IMR-90 (cell line): ENCODE measurements at regions not wholly inside any gene's neighbourhood (a gene's known extent, or its start where the extent isn't known, plus 50 kb on each side); places are given as distances from the start of the nearest gene placed in this dataset.
A peak's percentile ranks its signal among the peaks of the same experiment; 100 is the strongest.

Source experiments
- ATAC-seq: fragments of 200-7000 bp; cut with Tn5 transposase; 2 replicates; pipeline ENCODE4 v1.9.1; 2020; ENCODE audit warnings: low read depth, mild to moderate bottlenecking, moderate library complexity
- BruUV-seq: library from RNA; stranded (reverse); fragments of 400-500 nt; replicated peaks from 2 replicates; lab custom pipeline; 2021; lab: Mats Ljungman, UMichigan
- CTCF ChIA-PET: fragments of 300-600 bp; formaldehyde crosslinking; extraction: SDS; loops from one replicate; lab custom pipeline; 2021; ENCODE audit warnings: antibody characterized with exemption; lab: Yijun Ruan, JAX
- POLR2A ChIA-PET: fragments of 300-600 bp; sonication (Branson Sonifier 250); formaldehyde crosslinking; loops from one replicate; lab custom pipeline; 2022; ENCODE audit warnings: antibody characterized with exemption; ENCODE audit not compliant: unreplicated experiment; lab: Charles Lee
- DNase-seq: peaks from one replicate; pipeline ENCODE4 v3.0.0; 2013
- H2AFZ ChIP-seq: replicated peaks from 2 replicates; pipeline ENCODE3; 2013; ENCODE audit warnings: low read length, mild to moderate bottlenecking; ENCODE audit not compliant: poor library complexity
- H2AK5ac ChIP-seq: 2 replicates; pipeline ENCODE4 v1.6.1; 2013; ENCODE audit warnings: low read depth, low read length, inconsistent platforms
- H2AK9ac ChIP-seq: replicated peaks from 2 replicates; pipeline ENCODE3; 2013; ENCODE audit warnings: mild to moderate bottlenecking, low read depth, low read length, moderate library complexity; ENCODE audit not compliant: poor library complexity
- H2BK120ac ChIP-seq: 2 replicates; pipeline ENCODE4 v1.6.1; 2013; ENCODE audit warnings: low read depth, low read length, inconsistent platforms
- H2BK15ac ChIP-seq: 3 replicates; pipeline ENCODE4 v1.6.1; 2013; ENCODE audit warnings: low read depth, low read length, inconsistent platforms
- H2BK20ac ChIP-seq: 2 replicates; pipeline ENCODE4 v1.6.1; 2013; ENCODE audit warnings: low read depth, mild to moderate bottlenecking, inconsistent platforms, low read length, moderate library complexity
- H2BK5ac ChIP-seq: 2 replicates; pipeline ENCODE4 v1.6.1; 2013; ENCODE audit warnings: mild to moderate bottlenecking, low read depth, low read length, inconsistent platforms; ENCODE audit not compliant: poor library complexity, severe bottlenecking
- H3K14ac ChIP-seq: replicated peaks from 2 replicates; pipeline ENCODE4 v1.6.1; 2013; ENCODE audit warnings: low read depth, low read length, inconsistent platforms
- H3K18ac ChIP-seq: 2 replicates; pipeline ENCODE4 v1.6.1; 2013; ENCODE audit warnings: low read depth, low read length, control low read depth
- H3K23ac ChIP-seq: 2 replicates; pipeline ENCODE4 v1.6.1; 2013; ENCODE audit warnings: low read depth, low read length, inconsistent platforms
- H3K27ac ChIP-seq: 2 replicates; pipeline ENCODE4 v1.5.1; 2013; ENCODE audit warnings: mild to moderate bottlenecking, control low read depth, low read length; ENCODE audit not compliant: insufficient read depth
- H3K27me3 ChIP-seq: 2 replicates; pipeline ENCODE4 v1.6.1; 2013; ENCODE audit warnings: low read length; ENCODE audit not compliant: control insufficient read depth, insufficient read depth
- H3K36me3 ChIP-seq: 2 replicates; pipeline ENCODE4 v1.6.1; 2013; ENCODE audit warnings: low read length, mixed read lengths; ENCODE audit not compliant: control insufficient read depth, insufficient read depth
- H3K4ac ChIP-seq: 2 replicates; pipeline ENCODE4 v1.6.1; 2013; ENCODE audit warnings: low read depth, low read length, inconsistent platforms
- H3K4me1 ChIP-seq: 2 replicates; pipeline ENCODE4 v1.6.1; 2013; ENCODE audit warnings: low read length, mixed read lengths; ENCODE audit not compliant: control insufficient read depth, insufficient read depth
- H3K4me2 ChIP-seq: 2 replicates; pipeline ENCODE4 v1.6.1; 2013; ENCODE audit warnings: low read depth, mild to moderate bottlenecking, control low read depth, low read length, moderate library complexity
- H3K4me3 ChIP-seq: 2 replicates; pipeline ENCODE4 v1.5.1; 2013; ENCODE audit warnings: low read depth, mild to moderate bottlenecking, control low read depth, low read length, moderate library complexity; ENCODE audit not compliant: insufficient read depth
- H3K56ac ChIP-seq: 2 replicates; pipeline ENCODE4 v1.6.1; 2013; ENCODE audit warnings: low read length, inconsistent platforms; ENCODE audit not compliant: insufficient read depth; ENCODE audit errors: extremely low read depth
- H3K79me1 ChIP-seq, 2 experiments: 2 replicates each; pipeline ENCODE4 v1.6.1; 2013; ENCODE audit warnings: low read length in 2 of 2, inconsistent platforms in 1 of 2, low read depth in 1 of 2
- H3K9ac ChIP-seq: 2 replicates; pipeline ENCODE4 v1.6.1; 2013; ENCODE audit warnings: low read depth, low read length, control low read depth
- H3K9me1 ChIP-seq: 2 replicates; pipeline ENCODE4 v1.6.1; 2013; ENCODE audit warnings: low read length, inconsistent platforms; ENCODE audit not compliant: insufficient read depth
- H3K9me3 ChIP-seq: 2 replicates; pipeline ENCODE4 v1.6.1; 2013; ENCODE audit warnings: low read length; ENCODE audit not compliant: control insufficient read depth, insufficient read depth
- H4K20me1 ChIP-seq: 2 replicates; pipeline ENCODE4 v1.6.1; 2013; ENCODE audit warnings: low read length, inconsistent platforms; ENCODE audit not compliant: insufficient read depth
- H4K5ac ChIP-seq: 2 replicates; pipeline ENCODE4 v1.6.1; 2013; ENCODE audit warnings: mild to moderate bottlenecking, low read depth, low read length, control low read depth
- H4K8ac ChIP-seq, 2 experiments: 2 replicates each; pipeline ENCODE4 v1.6.1; 2013; ENCODE audit warnings: low read depth in 2 of 2, low read length in 2 of 2, control low read depth in 1 of 2, inconsistent platforms in 1 of 2
- H4K91ac ChIP-seq: 2 replicates; pipeline ENCODE4 v1.6.1; 2013; ENCODE audit warnings: low read depth, low read length, inconsistent platforms; ENCODE audit not compliant: insufficient read depth
- BHLHE40 ChIP-seq: fragments of 150-350 bp; IDR thresholded peaks from 2 replicates; pipeline ENCODE4 v1.6.1; 2016; ENCODE audit warnings: mild to moderate bottlenecking, low read depth, low read length
- CEBPB ChIP-seq: IDR thresholded peaks from 2 replicates; pipeline ENCODE4 v1.6.1; 2012; ENCODE audit warnings: low read depth, low read length, improper control_type of control experiment
- CHD1 ChIP-seq: IDR thresholded peaks from 2 replicates; pipeline ENCODE4 v1.6.1; 2012; ENCODE audit warnings: low read depth, low read length, improper control_type of control experiment
- CTCF ChIP-seq: conservative IDR thresholded peaks from 2 replicates; pipeline ENCODE4 v1.5.1; 2012; ENCODE audit warnings: mild to moderate bottlenecking, low read depth, low read length, improper control_type of control experiment
- ELK1 ChIP-seq: fragments of 150-350 bp; IDR thresholded peaks from 2 replicates; pipeline ENCODE4 v1.6.1; 2016; ENCODE audit warnings: low read depth, mild to moderate bottlenecking, low read length, moderate library complexity, borderline replicate concordance
- FOS ChIP-seq: fragments of 150-350 bp; IDR thresholded peaks from 2 replicates; pipeline ENCODE4 v1.6.1; 2016; ENCODE audit warnings: low read depth, low read length
- MAFK ChIP-seq: IDR thresholded peaks from 2 replicates; pipeline ENCODE4 v1.6.1; 2012; ENCODE audit warnings: low read depth, low read length, improper control_type of control experiment
- MAZ ChIP-seq: IDR thresholded peaks from 2 replicates; pipeline ENCODE4 v1.6.1; 2012; ENCODE audit warnings: low read depth, mild to moderate bottlenecking, low read length, improper control_type of control experiment, moderate library complexity, borderline replicate concordance
- MXI1 ChIP-seq: IDR thresholded peaks from 2 replicates; pipeline ENCODE4 v1.6.1; 2012; ENCODE audit warnings: low read depth, mild to moderate bottlenecking, low read length, moderate library complexity, borderline replicate concordance
- NFE2L2 ChIP-seq: fragments of 150-350 bp; IDR thresholded peaks from 2 replicates; pipeline ENCODE4 v1.6.1; 2016; ENCODE audit warnings: low read depth, mild to moderate bottlenecking, low read length
- POLR2A ChIP-seq: IDR thresholded peaks from 2 replicates; pipeline ENCODE4 v1.6.1; 2012; ENCODE audit warnings: mild to moderate bottlenecking, low read depth, low read length
- RAD21 ChIP-seq: IDR thresholded peaks from 2 replicates; pipeline ENCODE4 v1.6.1; 2012; ENCODE audit warnings: low read length, improper control_type of control experiment
- RCOR1 ChIP-seq: IDR thresholded peaks from 2 replicates; pipeline ENCODE4 v1.6.1; 2012; ENCODE audit warnings: mild to moderate bottlenecking, low read length, improper control_type of control experiment; ENCODE audit not compliant: insufficient replicate concordance
- RFX5 ChIP-seq: IDR thresholded peaks from 2 replicates; pipeline ENCODE4 v1.8.0; 2012; ENCODE audit warnings: low read depth, mild to moderate bottlenecking, low read length, moderate library complexity
- SMC3 ChIP-seq: fragments of 150-350 bp; IDR thresholded peaks from 2 replicates; pipeline ENCODE4 v1.6.1; 2016; ENCODE audit warnings: low read depth, mild to moderate bottlenecking, antibody characterized with exemption, low read length, moderate library complexity
- USF2 ChIP-seq: fragments of 150-350 bp; IDR thresholded peaks from 2 replicates; pipeline ENCODE4 v1.6.1; 2017; ENCODE audit warnings: mild to moderate bottlenecking, antibody characterized with exemption, low read length, low read depth
- whole genome bisulfite sequencing, 2 experiments: methylation state at CpG; one replicate each; pipeline versions ENCODE4 v1.1.5 to v1.1.7; 2013; ENCODE audit warnings: missing lambda C conversion rate in 2 of 2; ENCODE audit not compliant: insufficient read length in 1 of 2; ENCODE audit errors: extremely low coverage in 2 of 2; 5-methylcytosine and 5-hydroxymethylcytosine counted together
- dilution Hi-C: fragments of 300-500 bp; cut with HindIII; formaldehyde crosslinking; loops from one replicate; pipeline ENCODE4 v1.14.3; 2018; ENCODE audit warnings: low sequenced_read_pairs; ENCODE audit not compliant: unreplicated experiment
- in situ Hi-C: fragments of 300-500 bp; cut with MboI; formaldehyde crosslinking; loops from 3 replicates; pipeline ENCODE4 v1.14.3; 2019; ENCODE audit warnings: low sequenced_read_pairs, inconsistent platforms, mixed read lengths
- intact Hi-C: fragments of 100-400 bp; cut with micrococcal nuclease; formaldehyde crosslinking; loops from 2 replicates; pipeline ENCODE4 v1.10.0; 2022

- POLR2A ChIA-PET = no interaction called here
- no TSS peak for BruUV-seq
- dilution Hi-C loops = no loop called here
These were observed 312.2 kb upstream of the DIAPH2 start for GRCh38 chrX:96372313-96373046.

More at GRCh38 chrX:96372313-96373046, 312.2 kb upstream of the DIAPH2 start:
- Histone ChIP-seq H2AFZ (no peak overlapping the region), H3K9me1 (no peaks in the 10 kb centered on the region), H2BK5ac (no peak overlapping the region), H4K20me1 (no peaks in the 10 kb centered on the region), H3K4me1 (peaks cover 2% of the 10 kb centered on the region; the same call in 1 of the 2 replicates), H2BK120ac (no peak overlapping the region), H4K5ac (no peak overlapping the region), H3K4me2 (no peak overlapping the region), H2AK5ac (no peak overlapping the region), H3K4ac (no peak overlapping the region), H2AK9ac (no peak overlapping the region), H3K56ac (no peak overlapping the region), H3K9ac (no peak overlapping the region), H2BK15ac (no peak overlapping the region), H2BK20ac (no peak overlapping the region), H3K27me3 (no peaks in the 10 kb centered on the region), H4K91ac (no peak overlapping the region), H3K36me3 (no peaks in the 10 kb centered on the region), H3K23ac (no peak overlapping the region), H3K18ac (no peak overlapping the region), H3K4me3 (no peak overlapping the region), H3K9me3 (no peaks in the 10 kb centered on the region), H3K79me1 (no peaks in the 10 kb centered on the region), H3K14ac (no peak overlapping the region), H4K8ac (no peak overlapping the region), H3K27ac (no peak overlapping the region)
- intact Hi-C loops (loop anchor here (1.0 to 10.0 kb wide), 5 partner anchors 190 to 1312 kb away; partner anchors contain the start of gene DIAPH2), in situ Hi-C loops (no loop called here)
- ATAC-seq (peak; percentile 88), DNase-seq (peak; percentile 70)
- no CpG with 5 or more reads among the region's 7 CpGs for WGBS, 2 experiments
- CTCF ChIA-PET = interaction anchor here (1.4 kb wide), 1 partner anchor 367 kb away, joined by 3 read pairs; no protein-coding TSS in a partner anchor
- peak; percentile 70 for TF ChIP-seq SMC3
- no peak for TF ChIP-seq BHLHE40
- no peak for TF ChIP-seq MXI1
- TF ChIP-seq CEBPB = no peak
- TF ChIP-seq ELK1 = no peak
- TF ChIP-seq RAD21 = peak; percentile 81
- no peak for TF ChIP-seq USF2
- no peak for TF ChIP-seq CHD1
- no peak for TF ChIP-seq POLR2A
- no peak for TF ChIP-seq MAFK
- TF ChIP-seq NFE2L2 = no peak
- no peak for TF ChIP-seq MAZ
- TF ChIP-seq FOS = no peak
- TF ChIP-seq RCOR1 = no peak
- TF ChIP-seq CTCF = peak; percentile 76
- no peak for TF ChIP-seq RFX5
